ENCODE measurements at regions not wholly inside any gene's neighbourhood (a gene's known extent, or its start where the extent isn't known, plus 50 kb on each side); places are given as distances from the start of the nearest gene placed in this dataset.

- no peak overlapping the region for H3K27ac ChIP-seq
- H3K36me3 ChIP-seq = no peaks in the 10 kb centered on the region
- DNase-seq = no peak
- 94 to 96% methylated on average over 18 of the region's 18 CpGs for WGBS, 2 donors
- H3K27me3 ChIP-seq = no peaks in the 10 kb centered on the region
- intact Hi-C loops (cut with DNase I) = no loop called here
- peaks cover 0 to 2% (median 0%) of the 10 kb centered on the region in 4 donors for H3K9me3 ChIP-seq
- H3K4me3 ChIP-seq = no peak overlapping the region
- H3K4me1 ChIP-seq = no peaks in the 10 kb centered on the region
- TF ChIP-seq POLR2A (IDR thresholded peaks at IDR 0.05) (no peak), CTCF (IDR thresholded peaks at IDR 0.05) (no peak), EP300 (IDR thresholded peaks at IDR 0.05) (no peak), POLR2AphosphoS5 (IDR thresholded peaks at IDR 0.05) (no peak)
Measured at GRCh38 chr1:72419229-72419628, 136.9 kb upstream of the NEGR1 start.

DNA sequence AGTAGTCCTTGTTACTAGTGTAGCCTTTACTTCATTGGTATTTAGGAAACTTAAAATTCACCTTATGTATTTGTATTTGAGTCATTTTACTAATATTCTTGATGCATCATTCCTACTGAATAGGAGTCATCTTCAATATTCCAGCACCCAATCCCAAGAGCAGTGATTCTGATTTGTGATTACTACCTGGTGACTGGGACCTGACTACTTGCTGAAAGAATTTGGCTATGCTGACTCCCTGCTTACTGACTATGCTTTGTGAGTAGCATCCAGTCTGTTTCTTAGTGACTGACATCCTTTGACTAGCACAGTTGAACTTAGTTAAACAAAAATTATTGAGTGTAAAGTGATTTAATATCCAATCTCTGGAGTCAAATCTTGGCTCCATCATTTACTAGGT is 129.9 kb upstream of the NEGR1 start:
- Histone ChIP-seq H3K27ac (no peak overlapping the region), H3K4me1 (no peaks in the 10 kb centered on the region), H3K9me3 (no peaks in the 10 kb centered on the region), H3K36me3 (no peaks in the 10 kb centered on the region), H3K4me3 (no peak overlapping the region), H3K27me3 (no peaks in the 10 kb centered on the region)
- TF ChIP-seq POLR2AphosphoS5 (IDR thresholded peaks at IDR 0.05) (no peak), EP300 (IDR thresholded peaks at IDR 0.05) (no peak), CTCF (IDR thresholded peaks at IDR 0.05) (no peak), POLR2A (IDR thresholded peaks at IDR 0.05) (no peak)
- intact Hi-C loops (cut with DNase I) = no loop called here
- no peak for DNase-seq

GRCh38 chr1:72399807-72400206 is 117.5 kb upstream of the NEGR1 start:
- intact Hi-C loops (cut with DNase I) = no loop called here
- no peak overlapping the region for H3K4me3 ChIP-seq
- no peaks in the 10 kb centered on the region for H3K27me3 ChIP-seq
- H3K4me1 ChIP-seq = peaks cover 0 to 7% (median 3%) of the 10 kb centered on the region in 4 donors
- no peak for DNase-seq
- H3K27ac ChIP-seq = no peak overlapping the region
- H3K9me3 ChIP-seq = no peaks in the 10 kb centered on the region
- no peaks in the 10 kb centered on the region for H3K36me3 ChIP-seq
- WGBS, 2 donors = 91 to 98% methylated on average over 2 of the region's 2 CpGs
- TF ChIP-seq POLR2AphosphoS5 (IDR thresholded peaks at IDR 0.05) (no peak), POLR2A (IDR thresholded peaks at IDR 0.05) (no peak)

DNA sequence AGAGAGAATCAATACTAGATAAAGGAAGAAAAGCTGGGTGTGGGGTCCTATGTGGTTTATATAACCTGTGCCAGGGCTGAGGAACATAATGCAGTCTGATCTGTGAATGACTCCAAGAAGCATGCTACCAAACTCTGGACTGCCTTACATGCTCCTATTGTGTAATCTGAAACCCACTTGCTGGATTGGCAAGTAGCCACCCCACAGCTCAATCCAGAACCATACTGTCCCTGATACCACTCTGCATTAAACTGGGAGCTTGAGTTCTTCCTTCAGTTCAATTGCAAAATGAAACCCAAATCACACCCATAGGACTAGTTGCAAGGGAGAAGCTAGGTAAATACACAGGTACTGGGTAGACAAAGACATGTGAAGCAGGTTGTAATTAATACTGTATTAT is 115.4 kb upstream of the NEGR1 start:
- Histone ChIP-seq H3K36me3 (no peaks in the 10 kb centered on the region), H3K9me3 (no peaks in the 10 kb centered on the region), H3K27me3 (no peaks in the 10 kb centered on the region), H3K27ac (no peak overlapping the region), H3K4me1 (peaks cover 0 to 7% (median 3%) of the 10 kb centered on the region in 4 donors), H3K4me3 (no peak overlapping the region)
- no peak for DNase-seq
- intact Hi-C loops (cut with DNase I) = no loop called here
- TF ChIP-seq POLR2A (IDR thresholded peaks at IDR 0.05) = no peak
- TF ChIP-seq EP300 (IDR thresholded peaks at IDR 0.05) = no peak
- no peak for TF ChIP-seq CTCF (IDR thresholded peaks at IDR 0.05)
- no peak for TF ChIP-seq POLR2AphosphoS5 (IDR thresholded peaks at IDR 0.05)

GRCh38 chr1:72394457-72394856 is 112.1 kb upstream of the NEGR1 start:
- Histone ChIP-seq H3K4me1 (peaks cover 0 to 7% (median 3%) of the 10 kb centered on the region in 4 donors), H3K4me3 (no peak overlapping the region), H3K9me3 (no peaks in the 10 kb centered on the region), H3K27ac (no peak overlapping the region), H3K36me3 (no peaks in the 10 kb centered on the region), H3K27me3 (no peaks in the 10 kb centered on the region)
- WGBS, 2 donors = 49 to 59% methylated on average over 3 of the region's 3 CpGs
- no peak for DNase-seq
- TF ChIP-seq POLR2AphosphoS5 (IDR thresholded peaks at IDR 0.05) (no peak), POLR2A (IDR thresholded peaks at IDR 0.05) (no peak), EP300 (IDR thresholded peaks at IDR 0.05) (no peak), CTCF (IDR thresholded peaks at IDR 0.05) (no peak)
- intact Hi-C loops (cut with DNase I) = no loop called here

Data from sigmoid colon (tissue), 6 donors.